Liver (tissue), 8 donors: ENCODE measurements at regions not wholly inside any gene's neighbourhood (a gene's known extent, or its start where the extent isn't known, plus 50 kb on each side); places are given as distances from the start of the nearest gene placed in this dataset.
"Not testable (repeated sequence)": the region's sequence is repeated elsewhere in the genome, so short reads cannot be mapped to it uniquely, and the experiment has no call there.

ENCODE experiments used
- DNase-seq: peaks from one replicate; pipeline ENCODE4 v3.0.0-alpha.2; 2017; ENCODE audit warnings: low spot score
- H3K27ac ChIP-seq, 2 donors: one replicate each; pipeline ENCODE4 v1.7.0; 2013; ENCODE audit warnings: inconsistent platforms in 2 of 2, low read length in 2 of 2, control low read depth in 1 of 2, low read depth in 1 of 2, mild to moderate bottlenecking in 1 of 2
- H3K27me3 ChIP-seq, 4 donors: one replicate each; pipeline versions ENCODE4 v1.6.1 to v1.7.0; 2013; ENCODE audit warnings: low read length in 3 of 4, inconsistent platforms in 1 of 4, mild to moderate bottlenecking in 1 of 4, moderate library complexity in 1 of 4; ENCODE audit not compliant: control insufficient read depth in 4 of 4, insufficient read depth in 4 of 4
- H3K36me3 ChIP-seq, 4 donors: one replicate each; pipeline versions ENCODE4 v1.6.1 to v1.7.0; 2013; ENCODE audit warnings: low read length in 3 of 4, mild to moderate bottlenecking in 3 of 4, low read depth in 1 of 4, moderate library complexity in 1 of 4; ENCODE audit not compliant: control insufficient read depth in 4 of 4, insufficient read depth in 3 of 4
- H3K4me1 ChIP-seq, 4 donors: one replicate each; pipeline versions ENCODE4 v1.6.1 to v1.7.0; 2013; ENCODE audit warnings: low read length in 3 of 4, mild to moderate bottlenecking in 3 of 4, moderate library complexity in 1 of 4; ENCODE audit not compliant: control insufficient read depth in 4 of 4, insufficient read depth in 4 of 4
- H3K4me3 ChIP-seq, 3 donors: one replicate each; pipeline versions ENCODE4 v1.6.1 to v1.7.0; 2013; ENCODE audit warnings: low read length in 3 of 3, control low read depth in 1 of 3, low read depth in 1 of 3, mild to moderate bottlenecking in 1 of 3
- H3K9ac ChIP-seq, 2 donors: one replicate each; pipeline ENCODE4 v1.7.0; 2013; ENCODE audit warnings: low read length in 2 of 2, mild to moderate bottlenecking in 2 of 2, moderate library complexity in 2 of 2, control low read depth in 1 of 2, low read depth in 1 of 2
- H3K9me3 ChIP-seq, 4 donors: one replicate each; pipeline versions ENCODE4 v1.6.1 to v1.7.0; 2013; ENCODE audit warnings: low read length in 3 of 4; ENCODE audit not compliant: control insufficient read depth in 4 of 4
- ATF3 ChIP-seq: IDR thresholded peaks from 2 replicates; pipeline ENCODE4 v1.6.1; 2016; ENCODE audit warnings: antibody characterized with exemption
- EGR1 ChIP-seq, 2 donors: IDR thresholded peaks; 2 replicates each; pipeline ENCODE4 v1.6.1; 2016 to 2018; ENCODE audit warnings: antibody characterized with exemption in 2 of 2, low read depth in 2 of 2
- FOXA2 ChIP-seq: IDR thresholded peaks from 2 replicates; pipeline ENCODE4 v1.6.1; 2016; ENCODE audit warnings: antibody characterized with exemption
- GABPA ChIP-seq, 2 donors: IDR thresholded peaks in 1 of 2; conservative IDR thresholded peaks in 1 of 2; 2 replicates each; pipeline ENCODE4 v1.6.1; 2016; ENCODE audit warnings: antibody characterized with exemption in 2 of 2, mild to moderate bottlenecking in 1 of 2, moderate library complexity in 1 of 2
- HNF4A ChIP-seq, 2 donors: conservative IDR thresholded peaks; 2 replicates each; pipeline ENCODE4 v1.6.1; 2016; ENCODE audit warnings: antibody characterized with exemption in 2 of 2, mild to moderate bottlenecking in 2 of 2
- HNF4G ChIP-seq: IDR thresholded peaks from 2 replicates; pipeline ENCODE4 v1.6.1; 2016; ENCODE audit warnings: antibody characterized with exemption
- JUND ChIP-seq, 2 donors: IDR thresholded peaks; 2 replicates each; pipeline ENCODE4 v1.6.1; 2016; ENCODE audit warnings: antibody characterized with exemption in 2 of 2
- NR2F2 ChIP-seq: IDR thresholded peaks from 2 replicates; pipeline ENCODE4 v1.6.1; 2016; ENCODE audit warnings: antibody characterized with exemption
- RAD21 ChIP-seq, 2 donors: IDR thresholded peaks; 2 replicates each; pipeline ENCODE4 v1.6.1; 2016; ENCODE audit warnings: antibody characterized with exemption in 2 of 2, mild to moderate bottlenecking in 2 of 2
- RXRA ChIP-seq, 2 donors: IDR thresholded peaks; 2 replicates each; pipeline ENCODE4 v1.6.1; 2017 to 2018; ENCODE audit warnings: antibody characterized with exemption in 2 of 2, mild to moderate bottlenecking in 1 of 2
- SP1 ChIP-seq: IDR thresholded peaks from 2 replicates; pipeline ENCODE4 v1.6.1; 2018; ENCODE audit warnings: antibody characterized with exemption, mild to moderate bottlenecking
- YY1 ChIP-seq: IDR thresholded peaks from 2 replicates; pipeline ENCODE4 v1.6.1; 2016; ENCODE audit warnings: antibody characterized with exemption, mild to moderate bottlenecking
- WGBS: extraction: QIAGEN DNeasy Blood & Tissue Kit; methylation state at CpG from one replicate; pipeline ENCODE4 v1.1.7; 2013; 5-methylcytosine and 5-hydroxymethylcytosine counted together
- TF ChIP-seq, protein P1 (sequence below): IDR thresholded peaks from 2 replicates; pipeline ENCODE4 v1.6.1; 2016; ENCODE audit warnings: antibody characterized with exemption
- TF ChIP-seq, protein P2 (sequence below): fragments of 150-350 bp; IDR thresholded peaks from 2 replicates; pipeline ENCODE4 v1.5.1; 2017; ENCODE audit warnings: improper control_type of control experiment, low read depth, low read length; ENCODE audit not compliant: missing input control
- TF ChIP-seq, protein P3 (sequence below): IDR thresholded peaks from 2 replicates; pipeline ENCODE4 v1.6.1; 2016; ENCODE audit warnings: antibody characterized with exemption
- donor health status: healthy.
- donor health status: healthy.
- donor health status: healthy.
- donor health status: healthy.
- donor health status: healthy.

DNA sequence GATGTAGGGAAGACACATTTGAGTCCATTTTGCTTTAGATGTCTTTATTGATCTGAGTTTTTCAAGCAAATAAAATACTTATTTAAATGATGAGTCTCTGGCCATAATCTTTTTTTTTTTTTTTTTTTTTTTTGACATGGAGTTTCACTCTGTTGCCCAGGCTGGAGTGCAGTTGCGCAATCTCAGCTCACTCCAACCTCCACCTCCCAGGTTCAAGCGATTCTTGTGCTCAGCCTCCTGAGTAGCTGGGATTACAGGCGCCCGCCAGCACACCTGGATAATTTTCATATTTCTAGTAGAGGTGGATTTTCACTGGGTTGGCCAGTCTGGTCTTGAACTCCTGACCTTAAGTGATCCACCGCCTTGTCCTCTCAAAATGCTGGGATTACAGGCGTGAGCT is 194.5 kb upstream of the MAD2L1 start:
- DNase-seq: no peak
- Histone ChIP-seq H3K4me1 (no peaks in the 10 kb centered on the region), H3K27me3 (no peaks in the 10 kb centered on the region), H3K36me3 (no peaks in the 10 kb centered on the region), H3K9ac (no peak overlapping the region), H3K27ac (no peak overlapping the region), H3K9me3 (no peaks in the 10 kb centered on the region), H3K4me3 (no peak overlapping the region)
- no peak for TF ChIP-seq NR2F2
- WGBS: 90% methylated on average over 6 of the region's 6 CpGs

DNA sequence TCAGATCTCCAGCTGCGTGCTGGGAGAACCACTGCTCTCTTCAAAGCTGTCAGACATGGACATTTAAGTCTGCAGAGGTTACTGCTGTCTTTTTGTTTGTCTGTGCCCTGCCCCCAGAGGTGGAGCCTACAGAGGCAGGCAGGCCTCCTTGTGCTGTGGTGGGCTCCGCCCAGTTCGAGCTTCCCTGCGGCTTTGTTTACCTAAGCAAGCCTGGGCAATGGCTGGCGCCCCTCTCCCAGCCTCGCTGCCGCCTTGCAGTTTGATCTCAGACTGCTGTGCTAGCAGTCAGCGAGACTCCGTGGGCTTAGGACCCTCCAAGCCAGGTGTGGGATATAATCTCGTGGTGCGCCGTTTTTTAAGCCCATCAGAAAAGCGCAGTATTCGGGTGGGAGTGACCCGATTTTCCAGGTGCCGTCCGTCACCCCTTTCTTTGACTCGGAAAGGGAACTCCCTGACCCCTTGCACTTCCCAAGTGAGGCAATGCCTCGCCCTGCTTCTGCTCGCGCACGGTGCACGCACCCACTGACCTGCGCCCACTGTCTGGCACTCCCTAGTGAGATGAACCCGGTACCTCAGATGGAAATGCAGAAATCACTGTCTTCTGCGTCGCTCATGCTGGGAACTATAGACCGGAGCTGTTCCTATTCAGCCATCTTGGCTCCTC is 189.6 kb upstream of the MAD2L1 start:
- H3K4me3 ChIP-seq: not testable (repeated sequence)
- 74% methylated on average over 25 of the region's 28 CpGs for WGBS

GRCh38 chr4:120238277-120238973 is 171.8 kb upstream of the MAD2L1 start:
- TF ChIP-seq EGR1 (IDR thresholded peaks at IDR 0.05; ENCODE audit: low read depth in 2 of 2) (no peak), FOXA2 (no peak), HNF4G (no peak), GABPA (IDR thresholded peaks at IDR 0.05 in 1 of 2, conservative IDR thresholded peaks at IDR 0.05 in 1 of 2) (no peak)

More for the DNA sequence above, 189.6 kb upstream of the MAD2L1 start:
- H3K27ac ChIP-seq, H3K9me3 ChIP-seq, H3K4me1 ChIP-seq, H3K9ac ChIP-seq, DNase-seq, H3K36me3 ChIP-seq, H3K27me3 ChIP-seq: not testable (repeated sequence)

DNA sequence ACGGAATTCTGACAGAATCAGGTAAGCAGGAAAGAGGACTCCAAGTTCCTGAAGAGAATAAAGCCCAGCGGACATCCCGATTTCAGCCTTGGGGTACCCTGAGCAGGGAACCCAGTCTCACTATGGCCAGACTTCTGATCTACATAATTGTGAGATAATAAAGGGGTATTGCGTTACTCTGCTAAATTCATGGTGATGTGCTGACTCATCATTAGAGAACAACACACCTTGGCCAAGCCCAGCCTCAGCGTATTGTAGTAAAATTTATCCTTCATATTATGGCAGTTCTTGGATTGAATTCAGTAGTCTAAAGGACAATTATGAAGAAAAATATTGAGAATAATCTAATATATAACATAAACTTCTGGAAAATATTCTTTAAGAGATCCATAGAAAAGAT is 170.2 kb upstream of the MAD2L1 start:
- Histone ChIP-seq H3K36me3 (peaks cover 0 to 1% (median 0%) of the 10 kb centered on the region in 4 donors), H3K27ac (no peak overlapping the region), H3K4me1 (no peaks in the 10 kb centered on the region), H3K9me3 (no peaks in the 10 kb centered on the region), H3K27me3 (no peaks in the 10 kb centered on the region), H3K4me3 (no peak overlapping the region), H3K9ac (no peak overlapping the region)
- no peak for TF ChIP-seq SP1
- TF ChIP-seq FOXA2: no peak
- TF ChIP-seq ATF3: no peak
- DNase-seq: no peak
- WGBS: 91% methylated on average over 5 of the region's 5 CpGs

More at GRCh38 chr4:120238277-120238973, 171.8 kb upstream of the MAD2L1 start:
- H3K9me3 ChIP-seq: no peaks in the 10 kb centered on the region
- 79% methylated on average over 5 of the region's 5 CpGs for WGBS
- H3K27me3 ChIP-seq: peaks cover 0 to 2% (median 0%) of the 10 kb centered on the region in 4 donors
- no peak for DNase-seq
- H3K4me3 ChIP-seq: no peak overlapping the region
- H3K27ac ChIP-seq: no peak overlapping the region
- H3K9ac ChIP-seq: no peak overlapping the region
- no peaks in the 10 kb centered on the region for H3K4me1 ChIP-seq
- peaks cover 0 to 1% (median 0%) of the 10 kb centered on the region in 4 donors for H3K36me3 ChIP-seq

DNA sequence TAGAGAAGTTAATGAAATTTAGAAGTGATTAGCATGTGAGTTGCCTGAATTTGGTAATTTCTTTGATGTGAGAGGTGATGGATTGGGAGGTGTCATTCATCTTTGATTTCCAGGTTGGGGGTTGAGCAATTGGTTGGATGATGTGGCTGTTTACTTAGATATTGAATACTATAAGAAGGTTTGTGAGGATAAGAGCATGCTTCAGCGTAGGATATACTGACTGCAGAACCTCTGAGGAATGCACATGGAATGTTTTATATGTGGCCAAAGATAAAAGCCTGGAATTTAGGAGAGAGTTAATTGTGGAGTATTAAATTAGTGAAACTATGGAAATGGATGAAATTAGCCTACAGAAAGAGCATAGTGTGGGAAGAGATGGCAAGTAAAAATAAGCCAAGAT is 165.4 kb upstream of the MAD2L1 start:
- Histone ChIP-seq H3K9ac (no peak overlapping the region), H3K4me1 (no peaks in the 10 kb centered on the region), H3K27ac (no peak overlapping the region), H3K9me3 (no peaks in the 10 kb centered on the region), H3K36me3 (peaks cover 0 to 1% (median 0%) of the 10 kb centered on the region in 4 donors), H3K27me3 (no peaks in the 10 kb centered on the region), H3K4me3 (no peak overlapping the region)
- DNase-seq: no peak
- 33% methylated on average over 1 of the region's 1 CpG for WGBS
- no peak for TF ChIP-seq JUND (IDR thresholded peaks at IDR 0.05)
- TF ChIP-seq RAD21 (IDR thresholded peaks at IDR 0.05): no peak
- TF ChIP-seq, protein P1, sequence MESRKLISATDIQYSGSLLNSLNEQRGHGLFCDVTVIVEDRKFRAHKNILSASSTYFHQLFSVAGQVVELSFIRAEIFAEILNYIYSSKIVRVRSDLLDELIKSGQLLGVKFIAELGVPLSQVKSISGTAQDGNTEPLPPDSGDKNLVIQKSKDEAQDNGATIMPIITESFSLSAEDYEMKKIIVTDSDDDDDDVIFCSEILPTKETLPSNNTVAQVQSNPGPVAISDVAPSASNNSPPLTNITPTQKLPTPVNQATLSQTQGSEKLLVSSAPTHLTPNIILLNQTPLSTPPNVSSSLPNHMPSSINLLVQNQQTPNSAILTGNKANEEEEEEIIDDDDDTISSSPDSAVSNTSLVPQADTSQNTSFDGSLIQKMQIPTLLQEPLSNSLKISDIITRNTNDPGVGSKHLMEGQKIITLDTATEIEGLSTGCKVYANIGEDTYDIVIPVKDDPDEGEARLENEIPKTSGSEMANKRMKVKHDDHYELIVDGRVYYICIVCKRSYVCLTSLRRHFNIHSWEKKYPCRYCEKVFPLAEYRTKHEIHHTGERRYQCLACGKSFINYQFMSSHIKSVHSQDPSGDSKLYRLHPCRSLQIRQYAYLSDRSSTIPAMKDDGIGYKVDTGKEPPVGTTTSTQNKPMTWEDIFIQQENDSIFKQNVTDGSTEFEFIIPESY: no peak
- no peak for TF ChIP-seq RXRA (IDR thresholded peaks at IDR 0.05)
- no peak for TF ChIP-seq YY1
- TF ChIP-seq NR2F2: no peak
- TF ChIP-seq HNF4A (conservative IDR thresholded peaks at IDR 0.05): no peak
- TF ChIP-seq, protein P2, sequence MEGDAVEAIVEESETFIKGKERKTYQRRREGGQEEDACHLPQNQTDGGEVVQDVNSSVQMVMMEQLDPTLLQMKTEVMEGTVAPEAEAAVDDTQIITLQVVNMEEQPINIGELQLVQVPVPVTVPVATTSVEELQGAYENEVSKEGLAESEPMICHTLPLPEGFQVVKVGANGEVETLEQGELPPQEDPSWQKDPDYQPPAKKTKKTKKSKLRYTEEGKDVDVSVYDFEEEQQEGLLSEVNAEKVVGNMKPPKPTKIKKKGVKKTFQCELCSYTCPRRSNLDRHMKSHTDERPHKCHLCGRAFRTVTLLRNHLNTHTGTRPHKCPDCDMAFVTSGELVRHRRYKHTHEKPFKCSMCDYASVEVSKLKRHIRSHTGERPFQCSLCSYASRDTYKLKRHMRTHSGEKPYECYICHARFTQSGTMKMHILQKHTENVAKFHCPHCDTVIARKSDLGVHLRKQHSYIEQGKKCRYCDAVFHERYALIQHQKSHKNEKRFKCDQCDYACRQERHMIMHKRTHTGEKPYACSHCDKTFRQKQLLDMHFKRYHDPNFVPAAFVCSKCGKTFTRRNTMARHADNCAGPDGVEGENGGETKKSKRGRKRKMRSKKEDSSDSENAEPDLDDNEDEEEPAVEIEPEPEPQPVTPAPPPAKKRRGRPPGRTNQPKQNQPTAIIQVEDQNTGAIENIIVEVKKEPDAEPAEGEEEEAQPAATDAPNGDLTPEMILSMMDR: no peak
- no peak for TF ChIP-seq EGR1 (IDR thresholded peaks at IDR 0.05; ENCODE audit: low read depth in 2 of 2)
- TF ChIP-seq, protein P3, sequence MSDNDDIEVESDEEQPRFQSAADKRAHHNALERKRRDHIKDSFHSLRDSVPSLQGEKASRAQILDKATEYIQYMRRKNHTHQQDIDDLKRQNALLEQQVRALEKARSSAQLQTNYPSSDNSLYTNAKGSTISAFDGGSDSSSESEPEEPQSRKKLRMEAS: no peak
